PC-3 (cell line): ENCODE measurements at regions not wholly inside any gene's neighbourhood (a gene's known extent, or its start where the extent isn't known, plus 50 kb on each side); places are given as distances from the start of the nearest gene placed in this dataset.

Experiments used
- ATAC-seq: fragments of 200-7000 bp; cut with Tn5 transposase; 2 replicates; pipeline ENCODE4 v1.9.1; 2020; ENCODE audit warnings: mild to moderate bottlenecking, moderate library complexity
- BruUV-seq: library from RNA; stranded (reverse); fragments of 400-500 nt; replicated peaks from 2 replicates; lab custom pipeline; 2021; lab: Mats Ljungman, UMichigan
- CTCF ChIA-PET: fragments of 300-600 bp; sonication (Branson Sonifier 250); formaldehyde crosslinking; loops from one replicate; lab custom pipeline; 2022; ENCODE audit warnings: antibody characterized with exemption; lab: Charles Lee
- POLR2A ChIA-PET: fragments of 300-600 bp; sonication (Branson Sonifier 250); formaldehyde crosslinking; loops from one replicate; lab custom pipeline; 2022; ENCODE audit warnings: antibody characterized with exemption; ENCODE audit not compliant: unreplicated experiment; lab: Charles Lee
- DNase-seq: peaks from one replicate; pipeline ENCODE4 v3.0.0-alpha.2; 2015
- H2AFZ ChIP-seq: fragments of 300-600 bp; sonication (generic); 2 replicates; pipeline ENCODE4 v1.6.0; 2016; ENCODE audit warnings: antibody characterized with exemption, low read length
- H3F3A ChIP-seq: fragments of 300-600 bp; sonication (generic); one replicate; pipeline ENCODE4 v1.6.0; 2017; ENCODE audit warnings: antibody characterized with exemption, low read length, control low read depth, mild to moderate bottlenecking; ENCODE audit not compliant: unreplicated experiment
- H3K27ac ChIP-seq: fragments of 300-600 bp; sonication (generic); 2 replicates; pipeline ENCODE4 v1.5.1; 2016; ENCODE audit warnings: mild to moderate bottlenecking, low read length
- H3K27me3 ChIP-seq: fragments of 300-600 bp; sonication (generic); 2 replicates; pipeline ENCODE4 v1.6.1; 2016; ENCODE audit warnings: low read length, mixed read lengths
- H3K36me3 ChIP-seq: fragments of 300-600 bp; sonication (generic); 2 replicates; pipeline ENCODE4 v1.6.1; 2016; ENCODE audit warnings: low read depth, mixed run types, low read length, mixed read lengths
- H3K4me1 ChIP-seq: fragments of 300-600 bp; sonication (generic); 2 replicates; pipeline ENCODE4 v1.5.1; 2016; ENCODE audit warnings: low read length; ENCODE audit not compliant: insufficient read depth
- H3K4me2 ChIP-seq: fragments of 300-600 bp; sonication (generic); 2 replicates; pipeline ENCODE4 v1.6.0; 2016; ENCODE audit warnings: low read length
- H3K4me3 ChIP-seq: fragments of 300-600 bp; sonication (generic); 2 replicates; pipeline ENCODE4 v1.5.1; 2016; ENCODE audit warnings: mild to moderate bottlenecking, low read length, mixed read lengths
- H3K79me2 ChIP-seq: fragments of 300-600 bp; sonication (generic); 2 replicates; pipeline ENCODE4 v1.6.1; 2017; ENCODE audit warnings: low read length, mixed read lengths
- H3K9ac ChIP-seq: fragments of 300-600 bp; sonication (generic); 2 replicates; pipeline ENCODE4 v1.6.0; 2016; ENCODE audit warnings: mild to moderate bottlenecking, low read length
- H3K9me2 ChIP-seq: fragments of 300-600 bp; sonication (generic); replicated peaks from 2 replicates; pipeline ENCODE4 v1.6.1; 2016; ENCODE audit warnings: mixed run types, low read length, mixed read lengths
- H3K9me3 ChIP-seq: fragments of 300-600 bp; sonication (generic); 2 replicates; pipeline ENCODE4 v1.6.1; 2016; ENCODE audit warnings: low read length, mixed read lengths
- H4K20me1 ChIP-seq: fragments of 300-600 bp; sonication (generic); 2 replicates; pipeline ENCODE4 v1.6.1; 2016; ENCODE audit warnings: low read length, mixed read lengths
- CTCF ChIP-seq: fragments of 300-600 bp; sonication (generic); conservative IDR thresholded peaks from 2 replicates; pipeline ENCODE4 v1.5.1; 2017; ENCODE audit warnings: antibody characterized with exemption, low read depth, mild to moderate bottlenecking, low read length
- EZH2 ChIP-seq: fragments of 300-600 bp; sonication (generic); IDR thresholded peaks from one replicate; pipeline ENCODE4 v1.6.1; 2017; ENCODE audit warnings: antibody characterized with exemption, mild to moderate bottlenecking, low read length; ENCODE audit not compliant: unreplicated experiment
- EZH2phosphoT487 ChIP-seq: fragments of 300-600 bp; sonication (generic); IDR thresholded peaks from 2 replicates; pipeline ENCODE4 v1.6.1; 2018; ENCODE audit warnings: mild to moderate bottlenecking, antibody characterized with exemption, low read length, borderline replicate concordance
- intact Hi-C: fragments of 100-400 bp; cut with micrococcal nuclease; formaldehyde crosslinking; loops from 2 replicates; pipeline ENCODE4 v1.9.0; 2023

GRCh38 chr5:171648279-171649074 lies 137.1 kb upstream of the SMIM23 start:
- BruUV-seq = no TSS peak
- TF ChIP-seq EZH2phosphoT487 = no peak
- TF ChIP-seq EZH2 = no peak
- no peak for TF ChIP-seq CTCF
- ATAC-seq (no peak), DNase-seq (no peak)
- Histone ChIP-seq H3F3A (no peaks in the 10 kb centered on the region), H2AFZ (no peak overlapping the region), H3K4me3 (no peak overlapping the region), H3K4me1 (peaks cover 8% of the 10 kb centered on the region), H3K27me3 (peaks cover 36% of the 10 kb centered on the region; the same call in 1 of the 2 replicates), H3K27ac (no peak overlapping the region), H3K79me2 (no peaks in the 10 kb centered on the region), H3K36me3 (no peaks in the 10 kb centered on the region), H3K9ac (no peak overlapping the region), H3K9me2 (no peaks in the 10 kb centered on the region), H4K20me1 (no peaks in the 10 kb centered on the region), H3K4me2 (no peak overlapping the region), H3K9me3 (no peaks in the 10 kb centered on the region)
- intact Hi-C loops = no loop called here
- ChIA-PET POLR2A (no interaction called here), CTCF (no interaction called here)

- ChIA-PET CTCF (no interaction called here), POLR2A (no interaction called here)
- H3K4me2 ChIP-seq = no peak overlapping the region
- H3K4me3 ChIP-seq = no peak overlapping the region
- H4K20me1 ChIP-seq = no peaks in the 10 kb centered on the region
- no peaks in the 10 kb centered on the region for H3K79me2 ChIP-seq
- no TSS peak for BruUV-seq
- no peak overlapping the region for H3K27ac ChIP-seq
- intact Hi-C loops = no loop called here
- no peaks in the 10 kb centered on the region for H3F3A ChIP-seq
- H3K9ac ChIP-seq = no peak overlapping the region
- H3K4me1 ChIP-seq = peaks cover 8% of the 10 kb centered on the region
- H3K9me3 ChIP-seq = no peaks in the 10 kb centered on the region
- TF ChIP-seq EZH2 (no peak), EZH2phosphoT487 (no peak)
- no peaks in the 10 kb centered on the region for H3K36me3 ChIP-seq
- DNase-seq = no peak
- H3K27me3 ChIP-seq = peaks cover 31% of the 10 kb centered on the region; the same call in 1 of the 2 replicates
- no peak overlapping the region for H2AFZ ChIP-seq
- no peaks in the 10 kb centered on the region for H3K9me2 ChIP-seq
- ATAC-seq = no peak
Observed at GRCh38 chr5:171649075-171649401, 136.6 kb upstream of the SMIM23 start.

GRCh38 chr5:171650597-171650996 lies 135.0 kb upstream of the SMIM23 start:
- peaks cover 15% of the 10 kb centered on the region; the same call in 1 of the 2 replicates for H3K27me3 ChIP-seq
- H3K79me2 ChIP-seq = no peaks in the 10 kb centered on the region
- H3K4me1 ChIP-seq = peaks cover 8% of the 10 kb centered on the region
- no peak overlapping the region for H3K4me3 ChIP-seq
- no peak overlapping the region for H3K27ac ChIP-seq
- no peak overlapping the region for H2AFZ ChIP-seq
- no peak for DNase-seq
- H3K9ac ChIP-seq = no peak overlapping the region
- POLR2A ChIA-PET = no interaction called here
- H3K36me3 ChIP-seq = no peaks in the 10 kb centered on the region
- H3K9me2 ChIP-seq = no peaks in the 10 kb centered on the region
- no peak for TF ChIP-seq CTCF
- no peak for TF ChIP-seq EZH2phosphoT487
- no peak for TF ChIP-seq EZH2
- no TSS peak for BruUV-seq
- H3K9me3 ChIP-seq = no peaks in the 10 kb centered on the region
- H4K20me1 ChIP-seq = no peaks in the 10 kb centered on the region
- CTCF ChIA-PET = no interaction called here
- no peaks in the 10 kb centered on the region for H3F3A ChIP-seq
- intact Hi-C loops = no loop called here
- ATAC-seq = no peak
- H3K4me2 ChIP-seq = no peak overlapping the region
